ENCODE measurements at regions not wholly inside any gene's neighbourhood (a gene's known extent, or its start where the extent isn't known, plus 50 kb on each side); places are given as distances from the start of the nearest gene placed in this dataset.

DNA sequence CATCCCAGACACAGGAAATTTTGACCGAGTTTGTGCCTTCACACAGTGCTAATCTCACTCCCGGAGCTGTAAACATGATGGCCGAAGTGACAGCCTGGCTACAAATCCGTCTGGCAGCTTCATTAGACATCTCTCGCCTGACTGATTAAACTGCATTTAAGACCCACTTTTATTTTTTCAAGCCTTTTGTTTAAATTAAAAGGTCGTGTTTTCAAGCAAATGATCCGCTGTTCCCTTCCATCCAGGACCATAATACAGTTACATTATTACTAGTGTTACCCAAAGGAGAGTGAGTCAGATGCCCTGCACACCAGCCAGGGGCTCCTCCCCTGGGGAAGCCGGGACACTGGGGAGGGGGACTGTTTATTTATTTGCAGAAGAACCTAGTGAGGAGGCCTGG is 200.2 kb downstream of the EXOC5 start (continued):
- no peak for TF ChIP-seq FOXP4 (CRISPR knock-in tag; IDR thresholded peaks at IDR 0.05; ENCODE audit: borderline replicate concordance)
- no peak for TF ChIP-seq ZBTB7A (IDR thresholded peaks at IDR 0.05; ENCODE audit: borderline replicate concordance, control insufficient read depth, low read depth, low read length)

- Histone ChIP-seq H2AFZ (ENCODE audit: low read depth, low read length) (no peak overlapping the region), H3K4me1 (replicated peaks in 1 of 2; ENCODE audit: control insufficient read depth in 2 of 2, insufficient read depth in 2 of 2, low read length in 2 of 2) (no peaks in the 10 kb centered on the region), H4K20me1 (replicated peaks; ENCODE audit: control insufficient read depth, insufficient read depth, low read length) (no peaks in the 10 kb centered on the region), H3K9me1 (ENCODE audit: control insufficient read depth, insufficient read depth, low read length) (no peaks in the 10 kb centered on the region), H3K27ac (ENCODE audit: extremely low read depth, low read depth, low read length) (no peak overlapping the region), H3K79me2 (ENCODE audit: control insufficient read depth, insufficient read depth, low read length) (no peaks in the 10 kb centered on the region), H3K27me3 (ENCODE audit: control insufficient read depth in 2 of 2, insufficient read depth in 2 of 2, low read length in 2 of 2) (0 out of 5 replicates have a peak, but pooled peaks cover 0 to 2% of the 10 kb centered on the region in 2 experiments), H3K4me3 (no peak overlapping the region), H3K4me2 (ENCODE audit: insufficient read depth, low read length) (no peak overlapping the region), H3K9ac (ENCODE audit: insufficient read depth in 1 of 2, low read depth in 2 of 2, low read length in 2 of 2) (no peak overlapping the region), H3K36me3 (ENCODE audit: control insufficient read depth, insufficient read depth, low read length) (no peaks in the 10 kb centered on the region), H3K9me3 (replicated peaks; ENCODE audit: control insufficient read depth, insufficient read depth, low read depth, low read length) (no peaks in the 10 kb centered on the region)
- in situ Hi-C loops (cut with MboI) (loop anchor here (25.0 kb wide), 2 partner anchors 245 to 505 kb away; no protein-coding TSS in a partner anchor), intact Hi-C loops (cut with micrococcal nuclease) (loop anchor here (2.0 to 10.0 kb wide), 6 partner anchors 120 to 575 kb away; no protein-coding TSS in a partner anchor)
- ATAC-seq (peak; percentile 95), DNase-seq (ENCODE audit: extremely low read depth in 1 of 4, low spot score in 3 of 4) (peak; percentile 17 to 67 (median 28)), FAIRE-seq (peak; percentile 82)
- ChIA-PET CTCF (ENCODE audit: low intra/inter-chr PET ratio) (interaction anchor here (0.7 kb wide), 2 partner anchors 250 to 407 kb away, joined by 3 read pairs; no protein-coding TSS in a partner anchor), POLR2A (no interaction called here)
- BruUV-seq (replicated peaks): no TSS peak
- under 1% methylated on average over 12 of the region's 12 CpGs for WGBS (ENCODE audit: insufficient coverage, low coverage, missing lambda C conversion rate)
- TF ChIP-seq CTCF (IDR thresholded peaks at IDR 0.05 in 2 of 3, conservative IDR thresholded peaks at IDR 0.05 in 1 of 3; ENCODE audit: insufficient read depth in 2 of 3, low read depth in 1 of 3, low read length in 3 of 3) (peak; percentile 71 to 82 (median 79)), PKNOX1 (IDR thresholded peaks at IDR 0.05) (no peak), ZNF24 (IDR thresholded peaks at IDR 0.05) (0 out of 2 replicates have a peak, but pooled peaks have one; percentile 47), RAD21 (CRISPR knock-in tag; conservative IDR thresholded peaks at IDR 0.05 in 1 of 2, IDR thresholded peaks at IDR 0.05 in 1 of 2) (peak; percentile 78 to 87), MECOM (CRISPR knock-in tag; IDR thresholded peaks at IDR 0.05) (no peak), HNRNPK (IDR thresholded peaks at IDR 0.05; ENCODE audit: low read depth, low read length, poor library complexity, severe bottlenecking) (no peak), FOS (IDR thresholded peaks at IDR 0.05; ENCODE audit: extremely low read depth, insufficient read length) (no peak), CSDE1 (IDR thresholded peaks at IDR 0.05) (no peak), HDAC1 (IDR thresholded peaks at IDR 0.05) (no peak)
- TF ChIP-seq, protein P1, sequence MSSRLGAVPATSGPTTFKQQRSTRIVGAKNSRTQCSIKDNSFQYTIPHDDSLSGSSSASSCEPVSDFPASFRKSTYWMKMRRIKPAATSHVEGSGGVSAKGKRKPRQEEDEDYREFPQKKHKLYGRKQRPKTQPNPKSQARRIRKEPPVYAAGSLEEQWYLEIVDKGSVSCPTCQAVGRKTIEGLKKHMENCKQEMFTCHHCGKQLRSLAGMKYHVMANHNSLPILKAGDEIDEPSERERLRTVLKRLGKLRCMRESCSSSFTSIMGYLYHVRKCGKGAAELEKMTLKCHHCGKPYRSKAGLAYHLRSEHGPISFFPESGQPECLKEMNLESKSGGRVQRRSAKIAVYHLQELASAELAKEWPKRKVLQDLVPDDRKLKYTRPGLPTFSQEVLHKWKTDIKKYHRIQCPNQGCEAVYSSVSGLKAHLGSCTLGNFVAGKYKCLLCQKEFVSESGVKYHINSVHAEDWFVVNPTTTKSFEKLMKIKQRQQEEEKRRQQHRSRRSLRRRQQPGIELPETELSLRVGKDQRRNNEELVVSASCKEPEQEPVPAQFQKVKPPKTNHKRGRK (tag; IDR thresholded peaks at IDR 0.05): no peak
Observed at GRCh38 chr14:57066887-57067513, 201.7 kb downstream of the EXOC5 start.

All from K562 (cell line).